ENCODE measurements at regions not wholly inside any gene's neighbourhood (a gene's known extent, or its start where the extent isn't known, plus 50 kb on each side); places are given as distances from the start of the nearest gene placed in this dataset.
A peak's percentile ranks its signal among the peaks of the same experiment; 100 is the strongest.

- BruUV-seq (replicated peaks) = no TSS peak
- Histone ChIP-seq H3K27ac (ENCODE audit: extremely low read length, insufficient read depth, low read length) (no peak overlapping the region), H3K27me3 (ENCODE audit: control insufficient read depth in 1 of 2, insufficient read depth in 2 of 2, low read length in 2 of 2) (no peaks in the 10 kb centered on the region), H2AFZ (ENCODE audit: low read length) (no peak overlapping the region), H3K4me2 (ENCODE audit: low read depth, low read length) (no peak overlapping the region), H3K4me3 (replicated peaks in 1 of 3; ENCODE audit: insufficient read depth in 1 of 3, low read depth in 2 of 3, low read length in 3 of 3) (no peak overlapping the region), H3K9me3 (ENCODE audit: low read length) (no peaks in the 10 kb centered on the region), H3K9ac (ENCODE audit: insufficient read depth, low read depth, low read length) (no peak overlapping the region), H3K36me3 (replicated peaks in 1 of 2; ENCODE audit: control insufficient read depth in 1 of 2, insufficient read depth in 2 of 2, low read length in 2 of 2) (no peaks in the 10 kb centered on the region), H4K20me1 (ENCODE audit: insufficient read depth, low read length) (no peaks in the 10 kb centered on the region), H3K79me2 (ENCODE audit: insufficient read depth, low read length) (no peaks in the 10 kb centered on the region), H3K4me1 (ENCODE audit: insufficient read depth, low read length) (peaks cover 28% of the 10 kb centered on the region)
- TF ChIP-seq ZNF790 (CRISPR knock-in tag; IDR thresholded peaks at IDR 0.05; ENCODE audit: borderline replicate concordance) (peak; percentile 89; the same call in 1 of the 2 replicates), HOMEZ (CRISPR knock-in tag; IDR thresholded peaks at IDR 0.05; ENCODE audit: low read depth) (0 out of 2 replicates have a peak, but pooled peaks have one; percentile 12), RAD21 (CRISPR knock-in tag; IDR thresholded peaks at IDR 0.05) (peak; percentile 51; the same call in 1 of the 2 replicates), ZNF121 (CRISPR knock-in tag; IDR thresholded peaks at IDR 0.05) (no peak), MAX (IDR thresholded peaks at IDR 0.05) (no peak), ZBTB7B (CRISPR knock-in tag; IDR thresholded peaks at IDR 0.05) (peak; percentile 69; the same call in 1 of the 2 replicates), SMC3 (IDR thresholded peaks at IDR 0.05; ENCODE audit: low read length) (peak; percentile 29; the same call in 1 of the 2 replicates), ZMYM4 (CRISPR knock-in tag; IDR thresholded peaks at IDR 0.05) (0 out of 2 replicates have a peak, but pooled peaks have one; percentile 47), ZNF644 (CRISPR knock-in tag; IDR thresholded peaks at IDR 0.05; ENCODE audit: low read depth) (peak; percentile 16; the same call in 1 of the 2 replicates), AGO2 (optimal IDR thresholded peaks at IDR 0.05; ENCODE audit: low read depth, low read length) (no peak), ZNF382 (CRISPR knock-in tag; IDR thresholded peaks at IDR 0.05; ENCODE audit: borderline replicate concordance) (no peak), TEF (CRISPR knock-in tag; IDR thresholded peaks at IDR 0.05) (no peak), NCOA2 (CRISPR knock-in tag; IDR thresholded peaks at IDR 0.05) (0 out of 2 replicates have a peak, but pooled peaks have one; percentile 15), CTCF (CRISPR knock-in tag; IDR thresholded peaks at IDR 0.05) (peak; percentile 65), SOX6 (IDR thresholded peaks at IDR 0.05) (no peak), SOX6 (CRISPR knock-in tag; IDR thresholded peaks at IDR 0.05) (0 out of 2 replicates have a peak, but pooled peaks have one; percentile 2), POGZ (CRISPR knock-in tag; IDR thresholded peaks at IDR 0.05) (peak; percentile 42; the same call in 1 of the 2 replicates), STAG1 (CRISPR knock-in tag; IDR thresholded peaks at IDR 0.05) (peak; percentile 74), XBP1 (CRISPR knock-in tag; IDR thresholded peaks at IDR 0.05) (no peak), GATAD2A (CRISPR knock-in tag; IDR thresholded peaks at IDR 0.05) (0 out of 2 replicates have a peak, but pooled peaks have one; percentile 33)
- WGBS (ENCODE audit: low lambda C conversion rate) = 95% methylated on average over 2 of the region's 2 CpGs
- no peak for FAIRE-seq
- intact Hi-C loops (cut with micrococcal nuclease; ENCODE audit: unreplicated experiment) = no loop called here
- peak; percentile 34 for DNase-seq (ENCODE audit: low spot score)
- ChIA-PET POLR2A (no interaction called here), CTCF (ENCODE audit: low intra/inter-chr PET ratio, low total read pairs) (no interaction called here)
- peak; percentile 99 for ATAC-seq
- in situ Hi-C loops (cut with HindIII; ENCODE audit: extremely low pct_ligation_motif_present, low pct_unique_long_range_greater_than_20kb) = no loop called here
These were observed 142.4 kb downstream of the MREG start for GRCh38 chr2:215870986-215871385.

All from HepG2 (cell line).